Calu3 (cell line): ENCODE measurements at regions not wholly inside any gene's neighbourhood (a gene's known extent, or its start where the extent isn't known, plus 50 kb on each side); places are given as distances from the start of the nearest gene placed in this dataset.

ENCODE experiments used
- BruUV-seq: library from RNA; stranded (reverse); fragments of 400-500 nt; replicated peaks from 2 replicates; lab custom pipeline; 2021; lab: Mats Ljungman, UMichigan
- CTCF ChIA-PET: fragments of 300-600 bp; sonication (Branson Sonifier 250); formaldehyde crosslinking; loops from one replicate; lab custom pipeline; 2022; ENCODE audit warnings: antibody characterized with exemption; lab: Charles Lee
- DNase-seq: peaks from one replicate; pipeline ENCODE4 v3.0.0; 2022
- H3K27ac Mint-ChIP-seq: one replicate; pipeline ENCODE4 v1.8.0; 2022; ENCODE audit warnings: mixed read lengths; ENCODE audit not compliant: unreplicated experiment
- H3K27me3 Mint-ChIP-seq: one replicate; pipeline ENCODE4 v1.8.0; 2022; ENCODE audit warnings: mixed read lengths; ENCODE audit not compliant: unreplicated experiment
- H3K36me3 Mint-ChIP-seq: one replicate; pipeline ENCODE4 v1.8.0; 2022; ENCODE audit warnings: mild to moderate bottlenecking, moderate library complexity, mixed read lengths; ENCODE audit not compliant: insufficient read depth, unreplicated experiment
- H3K4me1 Mint-ChIP-seq: one replicate; pipeline ENCODE4 v1.8.0; 2022; ENCODE audit warnings: mild to moderate bottlenecking, low read depth, mixed read lengths; ENCODE audit not compliant: unreplicated experiment
- H3K4me3 Mint-ChIP-seq: one replicate; pipeline ENCODE4 v1.8.0; 2022; ENCODE audit warnings: mild to moderate bottlenecking, low read depth, moderate library complexity, mixed read lengths; ENCODE audit not compliant: unreplicated experiment
- H3K9me3 Mint-ChIP-seq: one replicate; pipeline ENCODE4 v1.8.0; 2022; ENCODE audit warnings: low read depth, mixed read lengths; ENCODE audit not compliant: unreplicated experiment
- intact Hi-C: fragments of 100-400 bp; cut with micrococcal nuclease; formaldehyde crosslinking; loops from one replicate; pipeline ENCODE4 v1.10.0; 2022; ENCODE audit not compliant: unreplicated experiment
- TF ChIP-seq, protein P1 (sequence below): fragments of 200-600 bp; IDR thresholded peaks from one replicate; pipeline ENCODE4 v1.8.0; 2022; ENCODE audit warnings: antibody characterized with exemption; ENCODE audit not compliant: unreplicated experiment

DNA sequence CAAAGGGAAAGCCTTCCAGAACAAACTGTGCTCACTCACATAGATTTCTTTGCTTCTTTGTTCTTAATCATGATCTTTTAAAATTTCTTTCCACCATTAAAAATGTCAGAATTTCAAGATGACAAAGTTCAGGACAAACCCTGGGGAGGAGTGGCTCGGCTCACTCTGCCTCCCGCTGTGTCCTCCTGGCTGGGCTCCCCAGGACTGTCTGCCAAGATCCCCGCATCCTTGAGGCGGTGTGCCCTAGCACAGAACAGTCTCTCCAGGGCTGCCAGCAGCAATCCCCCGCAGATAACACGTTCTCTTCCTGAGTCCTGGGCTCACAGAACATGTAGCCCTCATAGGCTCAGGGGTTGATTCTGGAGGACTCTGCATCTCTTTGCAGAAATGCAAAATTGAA, 98.4 kb upstream of the KCNG1 start:
- H3K4me1 Mint-ChIP-seq = peaks cover 19% of the 10 kb centered on the region
- no peak for DNase-seq
- CTCF ChIA-PET = interaction anchor here (1.3 kb wide), 1 partner anchor 11 kb away, joined by 3 read pairs; no protein-coding TSS in a partner anchor
- H3K36me3 Mint-ChIP-seq = peaks cover 5% of the 10 kb centered on the region
- TF ChIP-seq, protein P1, sequence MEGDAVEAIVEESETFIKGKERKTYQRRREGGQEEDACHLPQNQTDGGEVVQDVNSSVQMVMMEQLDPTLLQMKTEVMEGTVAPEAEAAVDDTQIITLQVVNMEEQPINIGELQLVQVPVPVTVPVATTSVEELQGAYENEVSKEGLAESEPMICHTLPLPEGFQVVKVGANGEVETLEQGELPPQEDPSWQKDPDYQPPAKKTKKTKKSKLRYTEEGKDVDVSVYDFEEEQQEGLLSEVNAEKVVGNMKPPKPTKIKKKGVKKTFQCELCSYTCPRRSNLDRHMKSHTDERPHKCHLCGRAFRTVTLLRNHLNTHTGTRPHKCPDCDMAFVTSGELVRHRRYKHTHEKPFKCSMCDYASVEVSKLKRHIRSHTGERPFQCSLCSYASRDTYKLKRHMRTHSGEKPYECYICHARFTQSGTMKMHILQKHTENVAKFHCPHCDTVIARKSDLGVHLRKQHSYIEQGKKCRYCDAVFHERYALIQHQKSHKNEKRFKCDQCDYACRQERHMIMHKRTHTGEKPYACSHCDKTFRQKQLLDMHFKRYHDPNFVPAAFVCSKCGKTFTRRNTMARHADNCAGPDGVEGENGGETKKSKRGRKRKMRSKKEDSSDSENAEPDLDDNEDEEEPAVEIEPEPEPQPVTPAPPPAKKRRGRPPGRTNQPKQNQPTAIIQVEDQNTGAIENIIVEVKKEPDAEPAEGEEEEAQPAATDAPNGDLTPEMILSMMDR = no peak
- BruUV-seq = no TSS peak
- H3K9me3 Mint-ChIP-seq = no peaks in the 10 kb centered on the region
- no peak overlapping the region for H3K4me3 Mint-ChIP-seq
- intact Hi-C loops = no loop called here
- H3K27me3 Mint-ChIP-seq = peaks cover 57% of the 10 kb centered on the region
- H3K27ac Mint-ChIP-seq = no peak overlapping the region

DNA sequence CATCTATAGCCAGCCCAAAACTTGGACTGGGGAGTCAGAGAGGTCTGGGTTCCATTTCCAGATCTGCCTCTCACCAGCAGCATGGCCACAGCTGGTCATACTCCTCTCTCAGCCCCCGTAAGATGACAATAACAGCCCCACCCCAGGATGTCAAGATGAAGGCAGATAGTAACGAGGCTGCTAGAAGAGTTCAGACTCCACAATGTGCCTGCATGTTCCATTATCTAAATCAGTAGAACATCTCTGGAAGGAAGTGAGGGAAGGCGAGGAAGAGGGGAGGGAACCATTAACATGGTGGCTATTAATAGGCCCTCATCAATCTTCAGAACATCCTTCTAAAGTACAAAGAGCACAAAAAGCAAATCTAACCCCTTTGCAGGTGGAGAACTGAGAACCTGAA, 98.0 kb upstream of the KCNG1 start:
- intact Hi-C loops = no loop called here
- no peaks in the 10 kb centered on the region for H3K9me3 Mint-ChIP-seq
- peaks cover 54% of the 10 kb centered on the region for H3K27me3 Mint-ChIP-seq
- TF ChIP-seq, protein P1 = no peak
- DNase-seq = no peak
- no peak overlapping the region for H3K27ac Mint-ChIP-seq
- H3K36me3 Mint-ChIP-seq = peaks cover 5% of the 10 kb centered on the region
- BruUV-seq = no TSS peak
- H3K4me3 Mint-ChIP-seq = no peak overlapping the region
- peaks cover 19% of the 10 kb centered on the region for H3K4me1 Mint-ChIP-seq
- CTCF ChIA-PET = no interaction called here

DNA sequence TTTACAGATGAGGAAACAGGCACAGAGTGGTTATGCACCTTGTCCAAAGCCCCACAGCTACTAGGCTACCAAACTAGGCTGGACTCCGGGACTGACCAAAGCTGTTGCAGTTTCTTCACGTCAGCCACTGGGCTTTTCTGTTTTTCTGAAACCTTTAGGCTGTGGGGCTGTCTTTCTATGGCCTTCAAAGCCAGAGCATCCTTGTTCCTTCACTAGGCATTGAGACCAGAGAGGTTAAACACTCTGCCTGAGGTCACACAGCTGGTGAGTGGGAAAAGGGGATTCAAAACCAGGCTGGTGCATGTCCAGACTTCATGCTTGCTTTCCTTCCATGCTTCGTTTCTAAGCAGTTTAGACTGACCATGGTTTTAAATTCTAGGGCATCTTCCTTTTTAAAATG, 97.5 kb upstream of the KCNG1 start:
- TF ChIP-seq, protein P1 = no peak
- no peak overlapping the region for H3K4me3 Mint-ChIP-seq
- BruUV-seq = no TSS peak
- no peaks in the 10 kb centered on the region for H3K9me3 Mint-ChIP-seq
- CTCF ChIA-PET = no interaction called here
- no peak overlapping the region for H3K27ac Mint-ChIP-seq
- intact Hi-C loops = no loop called here
- peaks cover 19% of the 10 kb centered on the region for H3K4me1 Mint-ChIP-seq
- peaks cover 5% of the 10 kb centered on the region for H3K36me3 Mint-ChIP-seq
- H3K27me3 Mint-ChIP-seq = peaks cover 49% of the 10 kb centered on the region
- no peak for DNase-seq

DNA sequence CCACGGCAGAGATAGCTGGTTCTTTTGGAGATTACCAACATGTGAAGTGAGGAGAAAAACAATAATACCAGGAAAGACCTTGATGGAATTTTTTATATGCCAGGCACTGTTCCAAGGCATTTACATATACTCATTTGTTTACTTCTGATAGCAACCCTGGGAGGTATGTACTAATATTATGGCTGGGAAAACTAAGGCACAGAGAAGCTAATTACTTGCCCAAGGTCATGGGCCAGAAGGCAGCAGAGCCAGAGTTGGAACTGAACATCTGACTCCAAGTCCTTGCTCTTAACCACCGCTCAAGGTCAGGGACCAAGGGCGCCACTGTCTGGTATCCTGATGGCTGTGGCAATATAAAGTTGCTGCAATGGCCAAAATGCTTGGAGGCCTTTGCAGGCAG, 97.0 kb upstream of the KCNG1 start:
- DNase-seq = no peak

More for the DNA sequence above, 97.0 kb upstream of the KCNG1 start:
- Mint-ChIP-seq H3K4me3 (no peak overlapping the region), H3K9me3 (no peaks in the 10 kb centered on the region), H3K4me1 (peaks cover 19% of the 10 kb centered on the region), H3K27ac (no peak overlapping the region), H3K36me3 (peaks cover 5% of the 10 kb centered on the region), H3K27me3 (peaks cover 44% of the 10 kb centered on the region)
- intact Hi-C loops = no loop called here
- CTCF ChIA-PET = interaction anchor here (0.8 kb wide), 1 partner anchor 13 kb away, joined by 3 read pairs; no protein-coding TSS in a partner anchor
- TF ChIP-seq, protein P1 = no peak
- no TSS peak for BruUV-seq
